GM19463 (cell line): ENCODE measurements at regions not wholly inside any gene's neighbourhood (a gene's known extent, or its start where the extent isn't known, plus 50 kb on each side); places are given as distances from the start of the nearest gene placed in this dataset.

Source experiments
- ATAC-seq: cut with Tn5 transposase; IDR thresholded peaks from one replicate; pipeline ENCODE4 v1.9.1; 2021; ENCODE audit warnings: mild to moderate bottlenecking, moderate library complexity; ENCODE audit not compliant: unreplicated experiment

DNA sequence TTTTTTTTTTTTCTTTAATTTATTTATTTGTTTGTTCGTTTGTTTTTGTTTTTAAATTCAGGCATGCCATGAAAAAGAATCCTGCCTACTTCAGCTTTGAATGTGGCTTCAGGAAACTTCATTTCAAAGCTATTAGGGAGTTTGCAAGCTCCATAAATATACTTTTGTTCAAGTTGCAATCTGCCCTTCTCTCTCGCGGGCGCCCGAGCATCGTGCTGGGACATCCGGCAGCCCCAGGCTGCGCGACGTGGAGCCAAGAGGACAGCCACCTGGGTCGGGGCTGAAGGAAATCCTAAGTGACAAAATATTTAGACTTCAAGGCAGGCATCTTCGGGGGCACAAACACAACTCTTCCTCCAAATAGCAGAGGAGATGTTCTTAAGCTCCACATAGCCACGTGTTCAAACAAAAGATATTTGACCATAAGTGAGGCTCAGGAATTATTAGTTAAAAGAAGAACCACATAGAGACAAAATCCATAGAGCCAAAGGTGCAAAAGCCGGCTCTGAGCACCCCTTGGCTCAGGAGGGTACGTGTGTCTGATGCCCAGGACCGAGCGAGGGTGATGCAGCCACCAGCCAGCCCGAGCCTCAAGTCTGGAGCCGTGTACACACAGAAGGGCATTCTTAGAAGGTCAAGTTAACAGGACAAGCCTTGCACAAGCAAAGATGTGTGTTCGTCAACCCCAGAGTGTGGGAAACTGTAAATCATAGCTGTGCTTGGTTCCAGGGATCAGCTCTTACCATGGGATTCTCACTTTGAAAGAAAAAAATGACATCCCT, 256.5 kb upstream of the SALL3 start:
- ATAC-seq, result no peak

- no peak for ATAC-seq
Observed at GRCh38 chr18:78724214-78724914, 255.3 kb upstream of the SALL3 start.

DNA sequence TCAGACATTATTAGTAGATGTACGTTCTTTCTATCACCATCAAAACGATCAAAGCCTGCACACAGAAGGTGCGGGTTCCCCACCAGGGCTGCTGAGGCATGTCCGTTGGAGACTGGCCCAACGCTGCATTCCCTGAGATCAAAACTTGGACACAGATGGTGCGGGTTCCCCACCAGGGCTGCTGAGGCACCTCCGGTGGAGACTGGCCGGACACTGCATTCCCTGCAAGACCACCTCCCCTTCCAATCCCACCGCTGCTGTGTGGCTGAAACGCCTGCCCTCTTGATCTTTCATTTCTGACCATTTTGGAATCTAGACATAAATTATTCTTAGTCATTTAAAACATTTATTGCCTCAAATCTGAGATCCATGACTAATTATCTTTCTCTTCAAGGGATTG, 254.2 kb upstream of the SALL3 start:
- ATAC-seq, result no peak

- no peak for ATAC-seq
Observed at GRCh38 chr18:78726326-78727056, 253.1 kb upstream of the SALL3 start.

GRCh38 chr18:78727057-78727739, 252.4 kb upstream of the SALL3 start:
- ATAC-seq, result no peak

- no peak for ATAC-seq
Observed at GRCh38 chr18:78727877-78728783, 251.5 kb upstream of the SALL3 start.

GRCh38 chr18:78728784-78729467, 250.7 kb upstream of the SALL3 start:
- ATAC-seq, result no peak

DNA sequence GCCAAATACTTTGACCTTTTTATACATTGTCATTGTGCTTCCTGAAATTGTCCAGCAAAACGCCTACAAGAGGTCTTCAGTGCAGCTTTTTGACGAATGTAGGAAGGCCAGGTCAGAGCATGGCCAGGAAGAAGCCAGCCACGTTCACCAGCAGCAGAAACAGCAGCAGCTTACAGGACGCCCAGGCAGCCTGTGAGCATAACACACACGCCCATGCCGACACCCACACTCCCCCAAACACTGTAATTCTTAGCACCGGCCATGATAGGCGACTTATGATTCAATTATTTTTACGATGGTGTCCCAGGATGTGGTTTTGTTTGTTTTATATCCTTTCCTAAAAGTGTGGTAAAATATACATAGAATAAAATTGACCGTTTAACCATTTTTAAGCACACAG, 249.1 kb upstream of the SALL3 start:
- no peak for ATAC-seq

DNA sequence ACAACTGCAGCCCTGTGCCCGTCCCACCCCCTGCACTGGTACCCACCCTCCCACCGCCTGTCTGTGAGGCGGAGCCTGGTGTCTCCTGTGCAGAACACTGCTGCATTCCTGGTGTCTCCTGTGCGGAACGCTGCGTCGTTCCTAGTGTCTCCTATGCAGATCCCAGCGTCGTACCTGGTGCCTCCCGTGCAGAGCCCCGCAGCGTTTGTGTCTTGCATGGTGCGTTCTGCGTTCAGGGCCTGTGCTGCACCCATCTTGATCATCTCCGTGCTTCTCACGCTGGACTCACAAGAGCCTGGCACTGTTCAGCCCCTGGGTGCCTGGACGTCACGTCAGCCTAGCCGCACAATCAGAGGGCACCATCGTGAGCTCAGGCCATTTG, 248.6 kb upstream of the SALL3 start:
- no peak for ATAC-seq

DNA sequence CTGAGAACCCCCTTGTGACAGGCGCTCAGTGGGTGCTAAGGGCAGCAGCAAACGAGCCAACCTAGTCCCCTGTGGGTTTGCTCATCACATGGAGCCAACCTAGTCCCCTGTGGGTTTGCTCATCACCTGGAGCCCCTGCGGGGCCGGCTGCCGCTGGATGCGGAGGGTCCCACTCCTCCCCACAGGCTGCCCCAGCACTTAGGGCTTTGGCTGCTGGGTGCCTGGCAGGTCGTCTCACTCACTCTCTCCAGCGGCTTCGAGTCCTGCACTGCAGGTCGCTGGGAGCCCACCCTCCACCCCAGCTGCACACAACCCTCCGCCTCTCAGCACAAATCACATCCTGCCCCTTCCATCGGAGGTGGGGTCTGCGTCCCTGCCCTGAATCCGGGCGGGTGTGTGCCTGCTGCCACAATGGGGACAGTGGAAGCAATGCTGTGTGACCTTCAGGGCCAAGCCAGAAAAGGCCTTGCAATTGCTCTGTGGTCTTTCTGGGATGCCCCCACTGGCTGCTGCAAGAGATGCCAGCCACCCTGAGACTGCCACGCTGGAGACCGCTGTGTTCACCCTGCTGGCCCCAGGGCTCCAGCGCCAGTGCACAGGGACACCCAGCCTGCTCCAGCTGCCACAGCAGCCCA, 248.1 kb upstream of the SALL3 start:
- ATAC-seq, result no peak

GRCh38 chr18:78732273-78733210, 247.1 kb upstream of the SALL3 start:
- ATAC-seq, result no peak

DNA sequence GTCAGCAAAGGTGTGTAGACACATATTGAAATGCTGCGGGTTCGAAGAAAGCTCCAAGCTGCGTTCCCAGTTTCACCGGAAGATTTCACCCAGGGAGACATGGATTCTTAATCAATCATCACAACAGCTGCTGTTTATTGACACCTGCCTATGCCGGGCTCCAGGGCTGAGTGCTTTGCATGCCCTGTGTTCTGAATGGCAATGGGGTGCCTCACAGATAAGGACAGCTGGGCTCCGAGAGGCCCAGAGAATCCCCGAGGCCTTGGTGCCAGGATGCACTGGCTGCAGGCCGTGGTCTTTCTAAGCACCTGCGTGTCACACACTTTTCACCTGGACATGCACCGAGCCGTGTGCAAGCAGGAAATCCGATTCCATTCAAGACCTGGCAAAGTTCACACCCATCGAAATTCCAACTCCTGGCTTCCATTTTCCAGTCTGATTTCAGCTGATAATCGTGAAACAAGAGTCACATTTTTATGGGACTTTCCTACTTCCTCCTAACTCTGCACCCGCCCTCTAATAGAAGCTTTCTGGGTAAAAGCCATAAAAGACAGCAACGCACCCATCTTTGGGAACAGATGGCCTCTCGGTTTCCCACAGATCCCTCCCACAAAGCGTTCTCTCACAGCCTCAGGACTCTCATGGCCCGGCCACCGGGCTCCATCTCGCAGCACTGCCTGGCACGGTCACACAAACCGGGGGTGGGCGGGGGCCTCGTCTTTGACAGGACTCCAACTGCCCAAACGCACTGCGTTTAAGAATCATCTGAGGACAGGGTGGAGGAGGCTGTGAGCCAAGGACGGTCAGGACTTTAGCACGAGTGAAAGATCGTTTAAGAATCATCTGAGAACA, 245.6 kb upstream of the SALL3 start:
- no peak for ATAC-seq

- no peak for ATAC-seq
Observed at GRCh38 chr18:78734614-78734945, 245.0 kb upstream of the SALL3 start.

GRCh38 chr18:78735131-78736014, 244.2 kb upstream of the SALL3 start:
- ATAC-seq, result no peak

DNA sequence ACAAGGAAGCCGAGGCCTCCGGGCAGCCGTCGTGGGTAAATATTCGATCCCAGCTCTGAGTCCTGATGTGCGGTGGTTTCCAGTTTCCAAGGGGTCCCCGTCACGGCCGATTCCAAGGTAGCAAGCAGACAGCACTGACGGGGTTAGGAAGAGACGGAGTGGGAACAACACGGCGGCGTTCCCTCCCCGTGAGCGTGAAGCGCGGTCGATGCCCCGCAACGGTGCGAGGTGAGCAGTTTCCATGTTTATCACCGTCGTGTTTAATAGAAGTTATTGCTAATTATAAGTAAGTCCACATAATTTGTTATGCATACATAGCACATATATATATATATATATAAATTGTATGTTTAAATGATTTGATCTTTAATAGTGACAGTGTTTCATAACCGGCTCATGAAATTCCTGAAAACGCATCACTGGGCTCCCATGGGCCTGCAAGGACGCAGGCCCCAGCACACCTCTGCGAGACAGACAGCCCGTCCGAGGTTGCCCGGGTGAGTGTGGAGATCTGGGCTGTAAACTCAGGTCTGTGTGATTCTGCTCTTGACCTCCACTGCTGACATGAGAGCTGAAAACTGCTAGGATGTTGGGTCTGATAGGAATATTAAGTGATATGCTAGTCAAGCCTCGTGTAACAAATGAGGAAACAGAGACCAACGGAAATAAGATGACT, 243.5 kb upstream of the SALL3 start:
- no peak for ATAC-seq
